Skin epidermis (tissue), 12 donors: ENCODE measurements at regions not wholly inside any gene's neighbourhood (a gene's known extent, or its start where the extent isn't known, plus 50 kb on each side); places are given as distances from the start of the nearest gene placed in this dataset.

ENCODE experiments used
- H3K27ac ChIP-seq, 21 experiments: fragments of 200-600 bp; sonication (generic) in 11 of 21; one replicate each; pipeline ENCODE4 v1.5.0; 2020; ENCODE audit warnings: mild to moderate bottlenecking in 3 of 21, inconsistent platforms in 2 of 21, moderate library complexity in 2 of 21
- H3K4me3 ChIP-seq, 7 experiments: fragments of 200-600 bp; sonication (generic) in 2 of 7; one replicate each; pipeline ENCODE4 v1.5.0; 2020; ENCODE audit warnings: inconsistent platforms in 2 of 7, mild to moderate bottlenecking in 2 of 7, moderate library complexity in 1 of 7

DNA sequence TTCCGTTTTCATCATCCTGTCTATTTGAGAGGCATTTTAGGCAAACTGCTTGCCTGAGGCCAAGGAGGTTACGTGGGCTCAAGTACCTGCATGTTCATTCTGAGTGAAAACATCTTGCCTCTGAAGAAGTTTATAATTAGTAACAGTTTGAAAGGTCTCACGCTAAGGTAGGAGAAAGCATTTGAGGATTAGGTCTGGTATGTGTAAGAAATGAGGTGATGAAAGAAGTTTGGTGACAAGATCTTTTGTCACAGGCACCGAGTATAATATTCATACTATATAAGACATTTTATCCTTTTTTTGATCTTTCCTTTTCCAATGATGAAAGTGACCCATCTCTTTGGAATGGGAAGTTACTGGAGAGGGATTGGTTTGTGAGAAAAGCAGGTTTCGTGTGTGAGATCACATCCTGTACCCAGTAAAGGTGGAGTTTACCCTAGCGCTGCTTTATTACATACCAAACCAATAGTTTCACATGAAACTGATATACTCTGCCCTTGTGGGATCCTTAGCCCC lies 98.7 kb upstream of the PDC start:
- peak overlapping the region in 1 of 21 experiments; percentile 22 for H3K27ac ChIP-seq

DNA sequence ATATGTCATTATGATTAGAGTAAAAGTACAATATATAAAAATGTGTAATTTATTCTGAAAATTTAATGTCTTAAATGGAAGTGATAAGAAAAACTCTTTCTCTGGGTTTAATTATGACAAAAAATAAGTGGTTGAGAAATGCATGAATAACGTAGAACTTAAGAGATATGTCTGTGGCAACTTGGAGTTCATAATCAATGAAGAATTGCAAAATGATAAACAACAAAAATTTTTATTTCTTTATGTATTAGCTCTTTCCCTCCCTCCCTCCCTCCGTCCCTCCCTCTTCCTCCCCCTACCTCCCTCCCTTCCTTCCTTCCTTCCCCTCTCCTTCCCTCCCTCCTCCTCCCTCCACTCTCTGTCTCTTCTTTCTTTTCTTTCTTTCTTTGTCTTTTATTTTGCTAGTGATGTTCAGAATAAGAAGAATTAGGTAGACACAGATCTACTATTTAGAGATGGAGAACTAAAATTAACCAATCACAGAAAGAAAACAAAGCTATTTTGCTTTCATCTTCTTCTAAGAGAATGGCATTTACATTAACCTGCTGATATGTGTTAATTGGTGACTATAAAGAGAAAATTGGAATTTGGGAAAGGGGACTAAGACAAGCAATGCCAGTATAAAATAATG lies 96.3 kb upstream of the PDC start:
- Histone ChIP-seq H3K4me3 (no peak overlapping the region), H3K27ac (no peak overlapping the region)

More for the DNA sequence above, 98.7 kb upstream of the PDC start:
- H3K4me3 ChIP-seq: no peak overlapping the region

DNA sequence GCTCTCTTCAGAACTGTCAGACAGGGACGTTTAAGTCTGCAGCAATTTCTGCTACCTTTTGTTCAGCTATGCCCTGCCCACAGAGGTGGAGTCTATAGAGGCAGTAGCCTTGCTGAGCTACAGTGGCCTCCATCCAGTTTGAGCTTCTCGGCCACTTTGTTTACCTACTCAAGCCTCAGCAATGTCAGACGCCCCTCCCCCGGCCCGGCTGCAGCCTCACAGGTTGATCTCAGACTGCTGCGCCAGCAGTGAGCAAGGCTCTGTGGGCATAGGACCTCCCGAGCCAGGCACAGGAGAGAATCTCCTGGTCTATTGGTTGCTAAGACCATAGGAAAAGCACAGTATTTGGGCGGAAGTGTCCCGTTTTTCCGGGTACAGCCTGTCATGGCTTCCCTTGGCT lies 89.9 kb upstream of the PDC start:
- no peak overlapping the region for H3K4me3 ChIP-seq
- H3K27ac ChIP-seq: no peak overlapping the region

DNA sequence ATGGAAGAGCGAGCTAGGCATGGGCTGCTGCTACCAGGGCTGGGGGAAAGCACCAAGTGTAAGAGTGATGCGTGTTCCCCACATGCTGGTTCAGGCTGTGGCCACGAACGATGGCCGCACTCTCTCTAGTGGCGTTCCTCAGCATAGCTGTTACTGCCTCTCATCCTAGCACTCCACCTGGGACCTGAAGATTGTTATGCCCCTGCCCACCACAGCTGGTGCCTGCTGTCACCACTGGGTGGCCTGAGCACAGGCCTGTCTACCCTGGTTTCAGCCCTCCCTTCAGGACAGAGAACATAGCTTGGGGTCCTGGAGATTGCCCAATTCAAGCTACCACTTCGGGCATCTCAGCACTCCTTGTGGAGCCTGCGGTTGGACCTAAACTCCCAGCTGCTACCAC lies 80.1 kb upstream of the PDC start:
- no peak overlapping the region for H3K4me3 ChIP-seq
- no peak overlapping the region for H3K27ac ChIP-seq

DNA sequence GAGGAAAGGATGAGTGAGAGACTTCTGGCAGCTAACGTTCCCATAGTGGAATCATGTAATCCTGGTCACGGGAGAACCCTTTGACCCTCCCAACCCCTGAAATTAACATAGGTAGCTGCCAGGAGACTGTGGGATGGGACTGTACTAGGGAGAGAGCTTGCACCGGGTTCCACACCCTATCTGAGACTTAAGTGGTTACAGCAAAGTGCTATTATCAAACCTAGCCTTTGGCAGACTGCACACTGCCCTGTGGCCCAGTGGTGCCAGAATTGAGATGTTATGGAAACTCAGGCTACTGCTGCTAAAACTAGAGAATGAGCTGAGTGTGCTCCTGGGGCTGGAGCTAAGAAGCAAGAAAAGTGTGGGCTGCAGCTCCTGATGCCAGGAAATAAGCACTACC lies 79.6 kb upstream of the PDC start:
- no peak overlapping the region for H3K4me3 ChIP-seq
- no peak overlapping the region for H3K27ac ChIP-seq

DNA sequence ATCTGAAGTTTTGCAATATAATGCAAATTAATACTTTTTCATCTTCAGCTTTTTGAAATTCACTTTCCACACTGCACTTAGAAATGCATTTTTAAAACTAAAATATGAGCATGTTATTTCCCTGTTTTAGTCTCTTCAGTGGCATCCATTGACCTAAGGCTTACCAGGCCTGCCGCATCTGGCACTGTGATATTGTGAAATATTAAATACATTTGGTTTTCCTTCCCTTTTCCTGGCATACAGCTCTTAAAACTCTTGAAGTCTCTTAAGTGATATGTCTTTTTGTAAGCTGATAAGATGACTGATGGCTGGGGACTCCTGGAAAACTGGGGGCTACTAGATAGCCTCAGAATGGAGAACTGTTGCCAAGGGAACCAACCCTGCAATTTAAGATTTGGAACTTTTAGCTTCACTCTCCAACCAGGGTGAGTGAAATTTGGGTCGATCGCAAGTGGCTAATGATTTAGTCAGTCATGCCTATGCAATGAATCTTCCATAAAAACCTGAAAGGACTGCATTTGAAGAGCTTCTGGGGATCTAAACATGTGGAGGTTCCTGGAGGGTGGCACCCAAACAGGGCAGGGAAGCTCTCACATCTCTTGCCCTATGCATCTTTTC lies 75.5 kb upstream of the PDC start:
- Histone ChIP-seq H3K27ac (peak overlapping the region in 6 of 21 experiments; percentile 10 to 74 (median 52)), H3K4me3 (no peak overlapping the region)

DNA sequence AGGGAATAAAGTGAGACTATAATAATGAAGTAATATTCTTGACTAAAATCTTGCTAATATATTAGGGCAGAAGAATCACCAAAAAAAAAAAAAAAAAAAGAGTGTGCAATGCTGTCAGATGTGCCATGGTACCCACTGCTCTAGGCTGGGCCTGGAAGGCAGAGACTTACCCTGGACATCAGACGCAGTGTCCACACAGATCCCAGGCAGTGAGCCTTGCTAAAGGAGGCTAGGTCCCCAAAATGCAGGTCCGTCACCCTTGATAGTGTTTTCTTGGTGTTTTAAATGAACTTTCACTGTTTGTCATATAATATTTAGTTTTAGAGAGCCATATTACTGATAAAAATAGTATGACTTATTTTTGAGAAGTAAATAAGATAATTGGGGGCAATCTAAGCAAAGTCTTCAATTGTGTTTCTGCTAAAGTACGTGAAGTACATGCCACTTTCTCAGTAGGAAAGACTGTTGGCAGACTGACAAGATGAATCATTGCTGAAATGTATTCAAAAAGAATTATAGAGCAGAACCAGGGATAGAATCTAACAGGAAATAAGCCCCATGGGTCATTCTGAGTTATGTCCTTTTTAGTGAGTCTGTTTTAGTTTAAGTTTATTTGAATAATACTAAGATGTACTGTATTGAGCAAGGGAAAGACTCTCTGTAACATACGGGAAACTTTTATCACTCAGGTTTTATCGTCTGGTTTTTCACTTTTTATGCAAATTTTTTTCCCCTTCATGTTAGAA lies 74.6 kb upstream of the PDC start:
- H3K4me3 ChIP-seq: no peak overlapping the region
- H3K27ac ChIP-seq: peak overlapping the region in 2 of 21 experiments; percentile 5 to 74

DNA sequence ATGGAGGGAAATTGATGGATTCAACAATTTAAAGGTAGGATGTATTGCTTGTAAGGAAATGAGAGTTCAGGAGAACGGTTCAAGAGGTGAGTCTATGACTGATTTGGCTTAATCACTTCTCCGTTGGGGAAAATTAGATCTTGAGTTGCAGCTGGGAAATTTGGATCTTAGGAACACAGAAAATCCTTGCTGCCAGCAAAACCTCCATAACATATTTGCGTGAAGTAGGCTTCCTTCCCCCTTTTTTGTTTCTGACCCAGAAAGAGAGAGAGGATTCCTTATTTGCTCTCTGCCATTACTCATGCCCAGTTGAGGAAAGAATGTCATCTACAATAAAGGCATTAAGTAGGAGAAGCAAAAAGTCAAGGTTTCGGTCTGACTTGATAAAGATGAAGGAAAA lies 73.5 kb upstream of the PDC start:
- H3K27ac ChIP-seq: no peak overlapping the region
- H3K4me3 ChIP-seq: no peak overlapping the region

DNA sequence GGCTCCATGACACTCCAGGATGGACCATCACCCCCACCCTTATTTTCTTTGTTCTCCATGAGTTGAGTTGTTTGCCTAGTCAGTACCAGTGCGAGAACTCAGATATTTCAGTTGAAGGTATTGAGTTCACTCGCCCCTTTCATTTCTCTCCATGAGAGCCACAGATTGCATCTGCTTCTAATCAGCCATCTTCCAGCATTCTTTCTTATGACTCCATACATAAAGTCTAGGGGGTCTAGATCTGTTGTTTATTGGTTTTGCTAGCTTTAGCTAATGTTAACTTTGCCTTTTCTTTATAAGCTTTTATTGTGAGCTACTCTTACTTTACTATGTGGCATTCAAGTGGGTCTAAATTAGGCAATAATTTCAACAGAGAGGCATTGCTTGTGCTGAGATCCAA lies 71.6 kb upstream of the PDC start:
- Histone ChIP-seq H3K4me3 (no peak overlapping the region), H3K27ac (no peak overlapping the region)

DNA sequence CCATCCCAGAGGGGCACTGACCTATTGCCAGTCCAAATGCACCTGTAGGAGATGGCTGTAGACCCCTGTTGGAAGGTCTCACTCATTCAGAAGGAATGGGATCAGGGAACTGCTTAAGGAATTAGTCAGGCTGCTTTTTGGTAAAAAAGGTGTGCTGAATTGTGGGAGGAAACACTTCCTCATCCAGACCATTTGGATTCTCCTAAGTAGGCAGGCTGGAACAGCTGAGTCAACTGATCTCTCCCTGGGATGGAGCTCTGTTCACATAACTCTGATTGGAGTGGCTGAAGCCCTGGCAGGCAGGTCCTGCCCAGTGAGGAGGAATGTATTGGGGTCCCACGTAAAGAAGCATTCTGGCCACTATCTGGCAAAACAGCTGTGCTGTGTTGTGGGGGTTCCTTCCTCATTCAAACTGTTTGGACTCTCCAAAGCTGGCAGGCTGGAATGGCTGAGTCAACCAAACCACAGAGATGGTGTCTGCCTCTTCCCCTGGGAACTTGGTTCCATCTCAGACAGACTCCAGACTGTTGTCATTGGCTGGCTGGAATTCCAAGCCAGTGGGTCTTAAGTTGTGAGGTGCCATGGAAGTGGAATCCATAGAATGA lies 70.7 kb upstream of the PDC start:
- no peak overlapping the region for H3K4me3 ChIP-seq

DNA sequence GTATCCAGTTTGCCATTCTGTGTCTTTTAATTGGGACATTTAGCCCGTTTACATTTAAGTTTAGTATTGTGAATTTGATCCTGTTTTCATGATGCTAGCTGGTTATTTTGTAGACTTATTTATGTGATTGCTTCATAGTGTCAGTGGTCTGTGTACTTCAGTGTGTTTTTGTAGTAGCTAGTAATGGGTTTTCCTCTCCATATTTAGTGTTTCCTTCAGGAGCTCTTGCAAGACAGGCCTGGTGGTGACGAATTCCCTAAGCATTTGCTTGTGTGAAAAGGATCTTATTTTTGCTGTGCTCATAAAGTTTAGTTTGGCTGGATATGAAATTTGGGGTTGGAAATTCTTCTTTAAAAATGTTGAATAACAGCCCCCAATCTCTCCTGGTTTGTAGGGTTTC lies 69.2 kb upstream of the PDC start:
- no peak overlapping the region for H3K27ac ChIP-seq

More for the DNA sequence above, 70.7 kb upstream of the PDC start:
- no peak overlapping the region for H3K27ac ChIP-seq

DNA sequence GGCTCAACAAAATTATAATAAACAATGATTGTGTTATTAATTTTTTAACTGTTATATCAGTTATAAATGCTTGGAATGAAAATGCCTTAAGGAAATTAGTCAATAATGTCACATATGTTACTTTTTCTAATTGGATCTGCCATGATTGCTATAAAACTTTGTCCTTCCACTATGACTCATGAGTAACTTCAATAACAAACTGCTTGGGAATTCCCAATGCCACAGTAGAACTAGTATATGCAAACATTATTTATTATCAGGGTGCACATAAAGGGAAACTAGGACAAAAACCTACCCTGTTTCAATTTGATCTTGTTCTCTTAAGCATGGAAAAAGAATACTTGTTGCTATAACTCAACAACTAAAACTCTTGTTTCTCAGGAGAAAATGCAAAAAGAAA lies 59.1 kb upstream of the PDC start:
- no peak overlapping the region for H3K4me3 ChIP-seq
- H3K27ac ChIP-seq: no peak overlapping the region

More for the DNA sequence above, 69.2 kb upstream of the PDC start:
- no peak overlapping the region for H3K4me3 ChIP-seq

DNA sequence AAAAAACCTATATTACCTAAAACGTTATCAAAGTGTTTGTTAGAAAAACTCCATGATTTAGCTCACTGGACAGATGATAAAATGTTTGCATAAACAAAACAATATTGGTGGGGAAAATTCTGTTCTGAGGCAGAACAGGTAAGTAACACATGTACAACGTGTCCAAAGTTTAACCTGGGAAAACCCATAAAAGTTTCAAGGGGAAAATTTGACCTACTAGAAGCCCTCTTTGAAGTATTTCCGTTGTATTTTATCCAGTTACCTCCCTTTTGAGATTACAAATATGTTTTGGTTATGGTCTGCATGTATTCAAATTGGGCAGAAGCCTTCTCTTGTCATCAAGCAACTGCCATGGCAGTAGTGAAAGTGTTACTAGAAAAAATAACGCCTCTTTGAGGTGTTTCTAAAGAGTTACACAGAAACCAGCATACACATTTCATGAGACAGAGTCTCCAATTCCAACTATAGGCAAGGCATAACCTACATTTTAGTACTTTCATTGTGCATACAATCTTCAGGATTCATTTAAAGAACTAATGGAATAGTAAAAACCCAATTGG lies 58.0 kb upstream of the PDC start:
- Histone ChIP-seq H3K27ac (no peak overlapping the region), H3K4me3 (no peak overlapping the region)

DNA sequence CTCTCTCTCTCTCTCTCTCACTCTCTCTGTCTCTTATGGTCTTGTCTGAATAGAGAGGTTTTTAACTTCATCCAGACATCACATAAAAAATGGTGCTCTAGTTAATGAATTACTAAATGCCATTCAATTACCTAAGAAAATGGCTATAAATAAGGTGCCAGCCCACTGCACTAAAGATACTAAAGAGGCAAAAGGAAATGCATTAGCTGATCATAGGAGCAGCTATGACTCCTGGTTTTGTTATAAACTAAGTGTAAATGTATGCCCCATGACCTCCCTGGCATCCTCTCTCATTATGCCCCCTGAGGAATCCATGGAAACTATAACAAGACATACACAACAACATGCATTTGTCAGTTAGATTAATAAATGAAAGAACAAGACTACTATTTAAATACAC lies 57.5 kb upstream of the PDC start:
- H3K27ac ChIP-seq: no peak overlapping the region
- H3K4me3 ChIP-seq: no peak overlapping the region

DNA sequence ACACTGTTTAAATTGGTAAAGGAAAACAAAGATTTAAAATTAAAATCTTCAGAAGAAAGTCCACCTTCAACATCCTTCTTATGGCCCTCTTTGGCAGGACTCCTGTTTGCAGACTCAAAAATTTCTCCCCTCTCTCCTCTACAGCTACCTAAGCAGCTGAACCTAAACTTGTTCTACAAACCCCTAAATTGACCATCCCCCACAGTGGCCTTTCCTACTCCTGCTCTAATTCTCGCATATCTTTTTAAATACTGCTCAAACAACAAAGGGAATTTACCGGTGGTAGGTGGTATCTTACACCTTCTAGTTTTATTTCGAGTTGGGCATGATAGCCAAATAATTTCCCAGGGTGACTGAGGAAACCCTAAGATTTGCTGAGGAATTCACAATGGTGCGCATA lies 53.5 kb upstream of the PDC start:
- H3K4me3 ChIP-seq: no peak overlapping the region
- no peak overlapping the region for H3K27ac ChIP-seq

DNA sequence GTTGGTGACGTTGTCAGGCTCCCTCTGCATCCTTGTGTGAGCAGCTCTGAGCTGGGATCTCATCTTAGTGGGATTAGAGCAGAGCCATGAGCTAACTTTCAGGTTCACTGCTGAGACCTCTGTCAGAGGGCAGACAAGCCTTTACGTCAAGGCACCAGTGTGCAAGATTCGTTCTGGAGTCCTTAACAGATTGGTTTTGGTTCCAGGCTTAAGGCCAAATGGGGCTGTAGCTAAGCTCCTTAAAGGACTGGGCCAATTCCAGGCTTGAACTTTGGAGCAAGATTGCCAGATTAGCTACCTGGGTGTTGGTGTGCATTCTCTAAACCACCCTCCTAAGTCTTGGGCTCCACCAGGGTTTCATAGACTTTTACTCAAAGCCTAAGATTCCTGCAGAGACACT lies 52.6 kb upstream of the PDC start:
- H3K4me3 ChIP-seq: no peak overlapping the region
- no peak overlapping the region for H3K27ac ChIP-seq

DNA sequence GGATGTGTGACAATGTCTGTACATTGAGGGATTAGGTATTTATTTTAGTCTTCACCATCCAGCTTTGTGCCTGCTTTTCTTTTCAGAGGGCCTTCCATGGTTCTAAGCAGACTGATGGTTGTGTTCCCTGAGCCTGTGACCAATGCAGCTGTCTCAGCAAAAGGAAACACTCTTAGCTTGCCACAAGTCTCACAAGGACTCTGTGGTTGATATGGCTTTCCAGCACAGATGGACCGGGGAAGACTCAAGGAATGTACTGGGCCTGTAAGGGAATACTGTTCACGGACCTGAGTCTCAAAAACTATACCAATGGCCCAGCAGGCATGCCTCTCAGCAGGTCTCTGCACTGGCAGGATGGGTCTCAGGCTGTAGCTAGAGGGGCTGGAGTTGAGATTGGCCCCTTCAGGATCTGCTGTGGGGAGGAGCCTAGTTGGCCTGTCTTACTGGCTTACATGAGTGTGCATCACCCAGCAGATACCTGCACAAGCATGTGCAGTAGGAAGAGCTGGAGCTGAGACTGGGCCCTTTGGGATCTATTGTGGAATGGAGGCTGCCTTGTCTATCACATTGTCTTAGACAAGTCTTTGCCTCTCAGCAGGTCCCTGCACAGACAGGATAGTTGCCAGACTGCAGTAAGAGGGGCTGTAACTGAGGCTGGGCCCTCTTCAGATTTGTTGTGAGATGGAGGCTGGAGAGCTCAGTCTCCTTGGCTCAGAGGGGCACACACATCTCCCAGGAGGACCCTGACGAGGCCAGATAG lies 52.0 kb upstream of the PDC start:
- H3K4me3 ChIP-seq: no peak overlapping the region
- peak overlapping the region in 1 of 21 experiments; percentile 45 for H3K27ac ChIP-seq

DNA sequence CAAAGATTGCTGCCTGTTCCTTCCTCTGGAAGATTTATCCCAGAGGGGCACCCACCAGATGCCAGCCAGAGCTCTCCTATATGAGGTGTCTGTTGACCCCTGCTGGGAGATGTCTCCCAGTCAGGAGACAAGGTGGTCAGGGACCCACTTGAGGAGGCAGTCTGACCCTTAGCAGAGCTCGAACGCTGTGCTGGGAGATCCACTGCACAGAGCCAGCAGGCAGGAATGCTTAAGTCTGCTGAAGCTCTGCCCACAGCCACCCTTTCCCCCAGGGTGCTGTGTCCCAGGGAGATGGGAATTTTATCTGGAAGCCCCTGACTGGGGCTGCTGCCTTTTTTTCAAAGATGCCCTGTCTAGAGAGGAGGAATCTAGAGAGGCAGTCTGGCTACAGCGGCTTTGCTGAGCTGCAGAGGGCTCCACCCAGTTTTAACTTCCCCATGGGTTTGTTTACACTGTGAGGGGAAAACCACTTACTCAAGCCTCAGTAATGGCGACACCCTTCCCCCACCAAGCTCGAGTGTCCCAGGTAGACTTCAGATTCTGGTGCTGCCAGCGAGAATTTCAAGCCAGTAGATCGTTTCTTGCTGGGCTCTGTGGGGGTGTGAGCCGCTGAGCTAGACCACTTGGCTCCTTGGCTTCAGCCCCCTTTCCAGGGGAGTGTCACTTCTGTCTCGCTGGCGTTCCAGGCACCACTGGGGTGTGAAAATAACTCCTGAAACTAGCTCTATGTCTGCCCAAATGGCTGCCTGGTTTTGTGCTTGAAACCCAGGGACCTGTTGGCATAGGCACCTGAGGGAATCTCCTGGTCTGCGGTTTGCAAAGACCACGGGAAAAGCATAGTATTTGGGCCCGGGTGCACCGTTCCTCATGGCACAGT lies 51.1 kb upstream of the PDC start:
- Histone ChIP-seq H3K4me3 (no peak overlapping the region), H3K27ac (peak overlapping the region in 1 of 21 experiments; percentile 45)
